ENCODE measurements at regions not wholly inside any gene's neighbourhood (a gene's known extent, or its start where the extent isn't known, plus 50 kb on each side); places are given as distances from the start of the nearest gene placed in this dataset.

GRCh38 chr12:124098101-124098757 lies 125.2 kb downstream of the ZNF664 start:
- TF ChIP-seq CTCF (IDR thresholded peaks at IDR 0.05) (no peak), POLR2A (IDR thresholded peaks at IDR 0.05) (no peak)
